Naive thymus-derived CD4-positive, alpha-beta T cell (primary cell): ENCODE measurements at regions not wholly inside any gene's neighbourhood (a gene's known extent, or its start where the extent isn't known, plus 50 kb on each side); places are given as distances from the start of the nearest gene placed in this dataset.
A peak's percentile ranks its signal among the peaks of the same experiment; 100 is the strongest.

Experiments used
- ATAC-seq: fragments of 150-1000 bp; cut with Tn5 transposase; 2 replicates; pipeline ENCODE4 v1.10.0; 2021; ENCODE audit warnings: mild to moderate bottlenecking, moderate library complexity
- CTCF ChIA-PET: fragments of 350-600 bp; sonication (Branson Sonifier 250); formaldehyde crosslinking; loops from one replicate; lab custom pipeline; 2021; ENCODE audit warnings: antibody characterized with exemption; lab: Charles Lee
- POLR2A ChIA-PET: fragments of 350-600 bp; sonication (Branson Sonifier 250); formaldehyde crosslinking; loops from one replicate; lab custom pipeline; 2021; ENCODE audit warnings: antibody characterized with exemption, inconsistent platforms; lab: Charles Lee
- DNase-seq, 9 donors: peaks; one replicate each; pipeline versions ENCODE4 v3.0.0 to v3.0.0-alpha.2; 2020 to 2022; ENCODE audit warnings: mixed read lengths in 1 of 9
- H3K27ac ChIP-seq: one replicate; pipeline ENCODE4 v1.7.0; 2013; ENCODE audit warnings: mild to moderate bottlenecking, low read depth, low read length, moderate library complexity
- H3K27me3 ChIP-seq, 2 donors: one replicate each; pipeline ENCODE4 v1.7.0; 2013; ENCODE audit warnings: low read length in 2 of 2, mild to moderate bottlenecking in 2 of 2, moderate library complexity in 2 of 2; ENCODE audit not compliant: control insufficient read depth in 2 of 2, insufficient read depth in 2 of 2
- H3K36me3 ChIP-seq, 3 experiments: 1 replicate in 2 of 3; 2 replicates in 1 of 3; pipeline ENCODE4 v1.7.0; 2013; ENCODE audit warnings: low read length in 3 of 3, mild to moderate bottlenecking in 3 of 3, moderate library complexity in 1 of 3; ENCODE audit not compliant: insufficient read depth in 3 of 3, control insufficient read depth in 2 of 3
- H3K4me1 ChIP-seq, 2 donors: one replicate each; pipeline ENCODE4 v1.7.0; 2013; ENCODE audit warnings: low read length in 2 of 2, mild to moderate bottlenecking in 2 of 2, moderate library complexity in 1 of 2; ENCODE audit not compliant: control insufficient read depth in 2 of 2, insufficient read depth in 2 of 2
- H3K4me3 ChIP-seq: 2 replicates; pipeline ENCODE4 v1.7.0; 2013; ENCODE audit warnings: mild to moderate bottlenecking, low read length
- H3K9me3 ChIP-seq, 3 experiments: 1 replicate in 2 of 3; 2 replicates in 1 of 3; pipeline ENCODE4 v1.7.0; 2013; ENCODE audit warnings: low read length in 3 of 3; ENCODE audit not compliant: control insufficient read depth in 2 of 3
- H3K27ac Mint-ChIP-seq, 9 donors: one replicate each; pipeline ENCODE4 v1.8.0; 2020 to 2022; ENCODE audit warnings: mixed read lengths in 9 of 9, mild to moderate bottlenecking in 8 of 9, moderate library complexity in 5 of 9, inconsistent platforms in 2 of 9
- H3K27me3 Mint-ChIP-seq, 5 donors: one replicate each; pipeline ENCODE4 v1.8.0; 2021 to 2022; ENCODE audit warnings: mixed read lengths in 5 of 5, mild to moderate bottlenecking in 1 of 5
- H3K36me3 Mint-ChIP-seq, 5 donors: one replicate each; pipeline ENCODE4 v1.8.0; 2020 to 2022; ENCODE audit warnings: mixed read lengths in 5 of 5, mild to moderate bottlenecking in 3 of 5, inconsistent platforms in 1 of 5
- H3K4me1 Mint-ChIP-seq, 7 donors: one replicate each; pipeline ENCODE4 v1.8.0; 2020 to 2022; ENCODE audit warnings: mixed read lengths in 7 of 7, mild to moderate bottlenecking in 3 of 7, inconsistent platforms in 1 of 7
- H3K4me3 Mint-ChIP-seq, 10 donors: one replicate each; pipeline ENCODE4 v1.8.0; 2020 to 2022; ENCODE audit warnings: mild to moderate bottlenecking in 10 of 10, mixed read lengths in 10 of 10, moderate library complexity in 6 of 10, inconsistent platforms in 2 of 10
- H3K9me3 Mint-ChIP-seq, 11 donors: one replicate each; pipeline ENCODE4 v1.8.0; 2020 to 2022; ENCODE audit warnings: mixed read lengths in 11 of 11, mild to moderate bottlenecking in 4 of 11, inconsistent platforms in 1 of 11, moderate library complexity in 1 of 11
- intact Hi-C, 2 donors: fragments of 100-400 bp; cut with micrococcal nuclease; formaldehyde crosslinking; loops; one replicate each; pipeline ENCODE4 v1.15.1; 2023

GRCh38 chr6:157741321-157741947, 81.6 kb upstream of the SNX9 start:
- H3K27ac Mint-ChIP-seq: no peak overlapping the region
- intact Hi-C loops: no loop called here
- H3K4me3 Mint-ChIP-seq: no peak overlapping the region
- ATAC-seq (no peak), DNase-seq (no peak)
- H3K27ac ChIP-seq: no peak overlapping the region
- ChIA-PET POLR2A (no interaction called here), CTCF (no interaction called here)
- peaks cover 0 to 3% (median 0%) of the 10 kb centered on the region in 7 donors for H3K4me1 Mint-ChIP-seq
- no peaks in the 10 kb centered on the region for H3K4me1 ChIP-seq
- H3K27me3 ChIP-seq: no peaks in the 10 kb centered on the region
- no peak overlapping the region for H3K4me3 ChIP-seq
- H3K9me3 Mint-ChIP-seq: peaks cover 0 to 20% (median 6%) of the 10 kb centered on the region in 11 donors
- peaks cover 0 to 9% (median 0%) of the 10 kb centered on the region in 5 donors for H3K36me3 Mint-ChIP-seq
- no peaks in the 10 kb centered on the region for H3K9me3 ChIP-seq
- H3K36me3 ChIP-seq: no peaks in the 10 kb centered on the region
- H3K27me3 Mint-ChIP-seq: peaks cover 0 to 30% (median 0%) of the 10 kb centered on the region in 5 donors

- H3K36me3 ChIP-seq: no peaks in the 10 kb centered on the region
- DNase-seq (no peak), ATAC-seq (no peak)
- intact Hi-C loops: no loop called here
- peaks cover 0 to 9% (median 0%) of the 10 kb centered on the region in 5 donors for H3K36me3 Mint-ChIP-seq
- H3K27me3 ChIP-seq: no peaks in the 10 kb centered on the region
- peaks cover 0 to 4% (median 3%) of the 10 kb centered on the region in 7 donors for H3K4me1 Mint-ChIP-seq
- H3K4me3 ChIP-seq: no peak overlapping the region
- ChIA-PET POLR2A (interaction anchor here (0.7 kb wide), 1 partner anchor 66 kb away, joined by 3 read pairs; no protein-coding TSS in a partner anchor), CTCF (no interaction called here)
- peaks cover 0 to 20% (median 5%) of the 10 kb centered on the region in 11 donors for H3K9me3 Mint-ChIP-seq
- no peaks in the 10 kb centered on the region for H3K4me1 ChIP-seq
- peaks cover 0 to 31% (median 0%) of the 10 kb centered on the region in 5 donors for H3K27me3 Mint-ChIP-seq
- H3K4me3 Mint-ChIP-seq: no peak overlapping the region
- no peak overlapping the region for H3K27ac ChIP-seq
- no peaks in the 10 kb centered on the region for H3K9me3 ChIP-seq
- H3K27ac Mint-ChIP-seq: peak overlapping the region in 1 of 9 donors; percentile 7
Measured at GRCh38 chr6:157741948-157742556, 81.0 kb upstream of the SNX9 start.

- ATAC-seq (no peak), DNase-seq (no peak)
- intact Hi-C loops: no loop called here
- peaks cover 0 to 16% (median 0%) of the 10 kb centered on the region in 5 donors for H3K27me3 Mint-ChIP-seq
- POLR2A ChIA-PET: no interaction called here
- no peaks in the 10 kb centered on the region for H3K9me3 ChIP-seq
- H3K27ac Mint-ChIP-seq: peak overlapping the region in 1 of 9 donors; percentile 13
- no peak overlapping the region for H3K4me3 ChIP-seq
- peaks cover 0 to 3% of the 10 kb centered on the region in 2 donors for H3K4me1 ChIP-seq
- no peak overlapping the region for H3K27ac ChIP-seq
- peaks cover 0 to 13% (median 9%) of the 10 kb centered on the region in 7 donors for H3K4me1 Mint-ChIP-seq
- H3K36me3 Mint-ChIP-seq: no peaks in the 10 kb centered on the region
- no peaks in the 10 kb centered on the region for H3K36me3 ChIP-seq
- CTCF ChIA-PET: no interaction called here
- H3K9me3 Mint-ChIP-seq: peaks cover 0 to 1% (median 0%) of the 10 kb centered on the region in 11 donors
- H3K27me3 ChIP-seq: no peaks in the 10 kb centered on the region
- no peak overlapping the region for H3K4me3 Mint-ChIP-seq
Measured at GRCh38 chr6:157744102-157744601, 78.9 kb upstream of the SNX9 start.

- peak overlapping the region in 2 of 9 donors; percentile 57 to 71 for H3K27ac Mint-ChIP-seq
- DNase-seq (no peak), ATAC-seq (no peak)
- ChIA-PET CTCF (interaction anchor here (1.0 kb wide), 1 partner anchor 9 kb away, joined by 3 read pairs; no protein-coding TSS in a partner anchor), POLR2A (no interaction called here)
- Histone ChIP-seq H3K27ac (no peak overlapping the region), H3K4me1 (peaks cover 0 to 4% of the 10 kb centered on the region in 2 donors), H3K4me3 (no peak overlapping the region), H3K9me3 (no peaks in the 10 kb centered on the region), H3K27me3 (no peaks in the 10 kb centered on the region), H3K36me3 (no peaks in the 10 kb centered on the region)
- peaks cover 0 to 20% (median 0%) of the 10 kb centered on the region in 5 donors for H3K27me3 Mint-ChIP-seq
- peaks cover 0 to 3% (median 0%) of the 10 kb centered on the region in 5 donors for H3K36me3 Mint-ChIP-seq
- H3K9me3 Mint-ChIP-seq: peaks cover 0 to 6% (median 2%) of the 10 kb centered on the region in 11 donors
- intact Hi-C loops: no loop called here
- H3K4me3 Mint-ChIP-seq: no peak overlapping the region
- H3K4me1 Mint-ChIP-seq: peaks cover 0 to 18% (median 11%) of the 10 kb centered on the region in 7 donors
Measured at GRCh38 chr6:157746897-157747296, 76.1 kb upstream of the SNX9 start.

GRCh38 chr6:157747370-157747769, 75.7 kb upstream of the SNX9 start:
- Mint-ChIP-seq H3K4me1 (peaks cover 0 to 22% (median 11%) of the 10 kb centered on the region in 7 donors), H3K4me3 (no peak overlapping the region), H3K27me3 (peaks cover 0 to 16% (median 0%) of the 10 kb centered on the region in 5 donors), H3K36me3 (peaks cover 0 to 3% (median 0%) of the 10 kb centered on the region in 5 donors), H3K9me3 (peaks cover 0 to 6% (median 2%) of the 10 kb centered on the region in 11 donors), H3K27ac (peak overlapping the region in 1 of 9 donors; percentile 71)
- DNase-seq (no peak), ATAC-seq (no peak)
- no peak overlapping the region for H3K4me3 ChIP-seq
- H3K36me3 ChIP-seq: no peaks in the 10 kb centered on the region
- H3K27ac ChIP-seq: no peak overlapping the region
- no peaks in the 10 kb centered on the region for H3K9me3 ChIP-seq
- CTCF ChIA-PET: interaction anchor here (1.0 kb wide), 1 partner anchor 9 kb away, joined by 3 read pairs; no protein-coding TSS in a partner anchor
- intact Hi-C loops: no loop called here
- POLR2A ChIA-PET: interaction anchor here (0.6 kb wide), 1 partner anchor 30 kb away, joined by 3 read pairs; no protein-coding TSS in a partner anchor
- peaks cover 0 to 4% of the 10 kb centered on the region in 2 donors for H3K4me1 ChIP-seq
- H3K27me3 ChIP-seq: no peaks in the 10 kb centered on the region

GRCh38 chr6:157748839-157749571, 74.0 kb upstream of the SNX9 start:
- Histone ChIP-seq H3K9me3 (no peaks in the 10 kb centered on the region), H3K4me1 (peaks cover 0 to 6% of the 10 kb centered on the region in 2 donors), H3K27ac (no peak overlapping the region), H3K4me3 (no peak overlapping the region), H3K36me3 (no peaks in the 10 kb centered on the region), H3K27me3 (no peaks in the 10 kb centered on the region)
- H3K4me1 Mint-ChIP-seq: peaks cover 0 to 36% (median 20%) of the 10 kb centered on the region in 7 donors
- peaks cover 0 to 19% (median 6%) of the 10 kb centered on the region in 11 donors for H3K9me3 Mint-ChIP-seq
- CTCF ChIA-PET: no interaction called here
- peak overlapping the region in 5 of 10 donors; percentile 27 to 58 (median 47) for H3K4me3 Mint-ChIP-seq
- ATAC-seq: no peak
- POLR2A ChIA-PET: no interaction called here
- H3K27me3 Mint-ChIP-seq: peaks cover 0 to 20% (median 0%) of the 10 kb centered on the region in 5 donors
- intact Hi-C loops: no loop called here
- DNase-seq: peak in 2 of 9 donors; percentile 18 to 37
- peak overlapping the region in 5 of 9 donors; percentile 59 to 79 (median 66) for H3K27ac Mint-ChIP-seq
- H3K36me3 Mint-ChIP-seq: peaks cover 0 to 7% (median 0%) of the 10 kb centered on the region in 5 donors
